NCI-H187 (cell line): ENCODE measurements at regions not wholly inside any gene's neighbourhood (a gene's known extent, or its start where the extent isn't known, plus 50 kb on each side); places are given as distances from the start of the nearest gene placed in this dataset.

Source experiments
- DNase-seq, 2 experiments: peaks; one replicate each; lab custom pipeline; 2025; lab: John Stamatoyannopoulos, UW

GRCh38 chr2:67240507-67240906 is 156.6 kb upstream of the ETAA1 start:
- DNase-seq = no peak

DNA sequence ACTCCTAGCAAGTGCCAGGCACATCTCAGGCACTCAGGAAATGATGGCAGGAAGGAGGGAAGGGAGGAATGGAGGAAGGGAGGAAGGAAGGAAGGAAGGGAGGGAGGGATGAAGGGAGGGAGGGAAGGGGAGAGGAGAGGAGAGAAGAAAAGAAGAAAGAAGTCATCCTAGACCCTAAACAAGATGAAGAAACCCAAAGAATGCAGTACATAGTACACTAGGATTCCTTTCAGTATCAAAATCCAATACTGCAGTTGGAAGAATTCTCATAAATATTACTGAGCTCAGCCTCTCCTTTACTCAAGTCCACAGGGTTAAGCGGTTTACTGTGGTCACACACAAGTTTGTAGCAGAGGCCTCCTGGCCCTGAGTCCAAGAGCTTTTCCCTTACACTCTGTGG is 155.7 kb upstream of the ETAA1 start:
- no peak for DNase-seq

DNA sequence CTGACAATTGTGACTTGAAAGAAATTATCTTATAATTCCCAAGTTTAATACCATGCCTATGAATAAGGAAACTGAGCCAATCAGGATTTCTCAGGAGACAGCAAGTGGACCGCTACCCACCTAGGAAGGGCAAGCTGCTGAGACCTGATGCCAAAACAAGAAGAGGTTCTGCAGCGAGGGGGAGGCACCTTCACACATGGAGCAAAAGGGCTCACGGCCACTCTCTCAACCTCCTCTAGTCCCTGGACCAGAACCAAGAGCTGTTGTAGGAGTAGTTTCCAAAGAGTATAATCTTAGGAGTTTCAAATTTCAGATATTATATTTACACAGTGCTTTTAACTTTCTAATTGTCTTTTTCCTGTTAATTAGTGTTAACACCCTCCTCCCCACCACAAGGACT is 154.7 kb upstream of the ETAA1 start:
- DNase-seq = no peak

- no peak for DNase-seq
These were observed 153.2 kb upstream of the ETAA1 start for GRCh38 chr2:67243919-67244318.

DNA sequence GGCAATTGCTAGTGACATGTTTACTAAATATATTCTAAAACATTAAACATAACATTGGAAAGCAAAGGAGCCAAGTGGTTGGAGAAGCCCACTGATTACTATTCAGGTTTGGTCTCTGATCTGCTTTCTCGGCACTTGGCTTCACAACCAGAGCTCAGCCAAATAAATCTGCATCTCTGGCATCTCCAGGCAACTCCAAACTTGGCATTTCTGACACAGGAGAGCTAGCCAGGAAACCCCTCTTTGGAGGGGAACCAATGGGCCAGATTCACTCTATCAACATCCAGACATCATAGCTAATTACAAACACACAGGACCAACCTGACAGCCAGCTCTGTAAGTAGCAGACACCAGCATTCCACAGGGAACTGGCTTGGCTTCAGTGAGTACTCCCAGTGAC is 150.3 kb upstream of the ETAA1 start:
- no peak for DNase-seq

- no peak for DNase-seq
These were observed 145.4 kb upstream of the ETAA1 start for GRCh38 chr2:67251741-67252140.

GRCh38 chr2:67255933-67256615 is 141.1 kb upstream of the ETAA1 start:
- no peak for DNase-seq

DNA sequence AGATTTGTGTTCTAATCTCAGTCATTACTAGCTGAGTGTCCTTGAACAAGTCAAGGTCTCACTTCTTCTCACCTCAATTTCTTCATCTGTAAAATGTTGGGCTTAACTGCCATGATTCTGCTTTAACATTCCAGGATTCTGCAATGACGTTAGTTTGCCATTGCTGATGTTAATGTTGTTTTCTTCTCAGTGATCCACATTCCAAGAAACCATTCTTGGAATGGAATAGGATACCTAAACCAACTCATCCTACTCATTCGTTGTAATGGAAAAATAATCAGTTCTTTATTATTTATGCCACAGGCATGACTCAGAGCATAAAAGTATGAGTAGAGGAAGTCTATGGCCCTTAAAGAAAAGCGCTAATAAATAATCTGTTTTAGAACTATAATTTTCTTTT is 140.2 kb upstream of the ETAA1 start:
- DNase-seq = no peak

DNA sequence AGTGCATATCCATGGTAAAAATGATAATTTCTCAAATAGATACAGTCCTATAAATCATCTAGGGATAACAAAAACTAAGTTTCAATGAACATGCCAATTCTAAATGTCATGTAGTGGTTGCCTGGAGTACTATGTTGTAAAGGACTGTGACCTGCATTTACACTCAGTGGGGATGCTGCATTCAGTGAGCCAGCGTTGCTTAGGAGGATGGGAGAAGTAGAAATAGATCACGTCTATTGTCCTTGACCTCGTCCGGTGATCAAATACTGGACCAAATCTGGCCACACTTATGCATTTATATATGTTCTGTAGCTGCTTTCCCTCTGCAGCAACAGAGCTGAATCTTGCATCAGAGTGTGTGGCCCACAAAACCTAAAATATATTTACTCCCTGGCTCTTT is 139.0 kb upstream of the ETAA1 start:
- no peak for DNase-seq

GRCh38 chr2:67258831-67259230 is 138.3 kb upstream of the ETAA1 start:
- DNase-seq = no peak

DNA sequence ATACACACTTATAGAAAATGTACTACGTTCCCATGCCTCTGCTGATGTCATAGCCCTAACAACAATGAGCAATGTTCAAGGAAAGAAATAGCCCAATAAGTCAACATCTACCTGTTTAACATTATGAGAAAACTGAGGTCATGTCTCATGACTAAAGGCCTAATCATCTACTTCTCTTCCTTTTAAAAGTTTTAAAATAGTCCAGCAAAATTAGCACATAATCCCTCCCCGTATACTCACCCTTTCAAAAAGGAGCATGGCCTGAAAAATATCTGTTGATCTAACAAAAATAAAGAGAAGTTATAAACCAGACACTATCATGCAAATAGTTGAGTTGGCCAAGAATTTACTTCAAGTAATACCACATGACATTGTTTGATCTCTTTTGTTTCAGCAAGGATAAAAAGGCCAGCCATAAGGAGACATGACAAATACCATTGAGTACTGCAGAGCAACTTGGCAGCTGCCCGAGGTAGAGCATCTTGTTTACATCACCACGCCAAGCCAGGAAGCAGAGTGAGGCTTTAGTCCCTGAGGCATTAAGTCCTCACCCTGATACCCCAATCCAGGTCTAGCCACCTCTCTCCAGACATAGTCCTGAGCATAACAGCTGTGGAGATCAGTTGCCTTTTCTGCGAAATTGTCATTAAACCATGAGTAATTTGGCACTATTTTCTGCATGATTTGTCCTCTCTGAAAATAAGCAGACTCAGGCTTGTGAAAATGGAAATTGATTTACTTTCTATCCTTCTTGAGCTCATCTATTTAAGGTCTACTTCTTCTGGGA is 137.4 kb upstream of the ETAA1 start:
- no peak for DNase-seq

DNA sequence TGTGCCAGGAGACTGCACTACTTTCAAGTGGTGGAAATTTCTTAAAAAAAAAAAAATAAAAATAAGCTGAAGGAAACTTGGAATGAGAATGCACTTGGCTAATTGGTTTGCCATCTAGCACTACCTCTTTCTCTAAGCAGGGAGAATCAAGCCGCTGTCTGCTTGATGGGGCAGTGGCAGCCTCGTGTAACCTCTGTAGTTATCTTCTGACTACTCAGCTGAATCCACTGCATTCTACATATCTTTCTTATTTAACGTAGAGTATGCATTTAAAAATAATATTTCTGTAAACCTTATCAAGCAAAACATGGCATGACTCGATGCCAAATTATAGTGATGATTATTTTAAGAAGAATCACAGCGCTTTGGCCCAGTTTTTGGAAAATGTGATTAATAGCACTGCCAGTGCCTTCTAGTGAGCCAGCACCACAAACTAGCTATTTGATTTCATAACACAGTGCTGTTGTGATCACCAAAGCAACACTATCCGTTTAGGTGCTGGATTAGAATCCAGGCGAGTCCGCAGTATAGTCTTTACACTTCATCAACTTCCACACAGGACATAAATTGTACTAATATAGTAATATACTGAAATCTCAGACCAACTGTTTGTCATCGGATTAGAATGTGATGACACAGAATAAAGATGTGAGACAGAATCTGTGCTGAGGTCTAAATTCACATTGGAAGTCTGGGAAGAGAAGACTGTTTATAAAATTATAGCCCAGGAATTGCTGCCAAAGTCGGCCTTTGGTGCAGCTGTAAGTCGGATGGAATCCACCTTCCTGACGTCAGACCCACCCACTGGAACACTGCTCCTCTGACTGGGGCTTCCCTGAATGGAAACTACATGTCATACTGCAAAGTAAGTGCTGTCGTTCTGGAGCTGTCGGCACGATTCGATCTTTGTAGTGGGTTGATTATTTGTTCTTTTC is 136.5 kb upstream of the ETAA1 start:
- no peak for DNase-seq

- no peak for DNase-seq
These were observed 129.9 kb upstream of the ETAA1 start for GRCh38 chr2:67267241-67267640.

DNA sequence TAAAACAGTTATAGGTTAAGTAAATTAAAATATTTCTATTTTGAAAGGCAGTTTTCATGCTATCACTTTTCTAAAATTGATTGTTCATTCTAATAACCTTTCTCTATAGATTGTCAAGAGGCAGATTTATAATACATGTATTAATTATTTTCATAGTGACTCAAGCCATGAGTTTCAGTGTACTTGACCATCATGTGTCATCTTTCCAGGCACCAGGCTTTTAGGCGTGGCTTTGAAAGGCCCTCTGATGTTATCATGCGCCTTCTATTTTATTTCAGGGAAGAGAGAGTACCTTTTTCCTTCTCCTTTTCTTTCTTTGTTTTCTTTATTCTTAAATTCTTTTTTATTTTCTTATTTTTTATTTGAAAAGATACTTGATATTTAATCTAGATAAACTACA is 128.3 kb upstream of the ETAA1 start:
- DNase-seq = no peak

DNA sequence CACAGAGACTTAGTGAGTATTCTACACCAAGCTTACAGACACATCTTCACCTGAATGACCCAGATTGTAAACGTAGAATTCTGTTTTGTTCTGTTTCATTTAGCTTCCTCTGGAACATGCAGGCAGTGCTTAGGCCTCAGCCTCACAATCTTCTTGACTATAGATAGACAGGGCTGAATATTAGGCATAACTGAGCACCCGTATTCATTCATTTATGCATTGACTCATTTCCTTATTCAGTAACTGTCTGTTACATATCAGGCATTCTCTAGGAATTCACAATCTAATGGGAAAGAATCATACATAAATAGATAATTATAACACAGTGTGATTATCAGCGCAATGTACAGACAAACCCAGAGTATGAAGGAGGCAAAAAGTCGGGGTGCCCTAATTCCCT is 124.9 kb upstream of the ETAA1 start:
- DNase-seq = no peak

- DNase-seq = no peak
These were observed 119.7 kb upstream of the ETAA1 start for GRCh38 chr2:67277450-67277849.

DNA sequence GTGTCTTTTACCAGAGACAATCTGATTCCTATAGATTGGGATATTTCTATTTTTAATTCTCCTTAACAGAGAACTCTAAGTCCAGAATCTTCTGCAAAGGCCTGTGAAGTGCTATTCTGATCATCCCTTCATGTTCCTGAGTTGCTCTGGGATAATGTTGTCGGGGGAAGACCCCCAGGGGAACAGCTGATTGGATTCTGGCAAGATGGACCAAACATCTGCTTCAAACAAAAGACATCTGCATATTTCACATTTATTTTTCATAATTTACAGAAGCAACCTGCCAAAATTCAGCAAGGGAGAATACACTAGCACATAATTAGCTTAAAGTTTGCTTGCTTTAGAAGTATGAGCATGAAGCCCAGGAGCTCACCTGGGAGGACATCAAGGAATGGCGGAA is 116.0 kb upstream of the ETAA1 start:
- DNase-seq = no peak

- no peak for DNase-seq
These were observed 113.5 kb upstream of the ETAA1 start for GRCh38 chr2:67283641-67284040.

- DNase-seq = no peak
These were observed 110.0 kb upstream of the ETAA1 start for GRCh38 chr2:67286981-67287759.

DNA sequence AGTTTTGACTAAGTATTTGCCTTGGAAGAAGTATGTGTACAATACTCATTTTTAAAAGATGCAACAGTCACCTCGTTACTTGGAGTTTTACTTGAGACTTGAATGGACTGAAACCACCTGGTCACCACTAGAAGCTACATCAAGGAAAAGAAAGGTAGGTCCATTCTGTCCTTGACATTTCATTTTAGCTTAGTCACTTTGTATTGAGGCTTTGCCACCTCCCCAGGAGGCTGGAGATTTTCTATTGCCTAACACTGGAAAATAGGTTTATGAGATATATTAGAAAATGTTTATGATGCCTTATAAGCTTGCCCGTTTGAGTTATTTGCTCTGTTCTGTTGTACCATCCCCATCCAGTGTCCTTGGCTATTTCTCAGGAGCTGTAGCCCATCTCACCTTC is 107.9 kb upstream of the ETAA1 start:
- DNase-seq = no peak

GRCh38 chr2:67289921-67290371 is 107.2 kb upstream of the ETAA1 start:
- no peak for DNase-seq
